GM23338 (cell line): ENCODE measurements at regions not wholly inside any gene's neighbourhood (a gene's known extent, or its start where the extent isn't known, plus 50 kb on each side); places are given as distances from the start of the nearest gene placed in this dataset.

Source experiments
- ATAC-seq: fragments of 200-7000 bp; cut with Tn5 transposase; 3 replicates; pipeline ENCODE4 v1.9.1; 2020
- DNase-seq: peaks from one replicate; pipeline ENCODE4 v3.0.0-alpha.2; 2015; ENCODE audit warnings: low spot score
- H2AFZ ChIP-seq: fragments of 200-600 bp; sonication (generic); 2 replicates; pipeline ENCODE4 v1.8.0; 2016; ENCODE audit warnings: antibody characterized with exemption, mild to moderate bottlenecking, moderate library complexity
- H3F3A ChIP-seq: fragments of 200-600 bp; sonication (generic); replicated peaks from 2 replicates; pipeline ENCODE4 v1.8.0; 2017; ENCODE audit warnings: antibody characterized with exemption, mixed run types, low read depth
- H3K27ac ChIP-seq: fragments of 200-600 bp; sonication (generic); 2 replicates; pipeline ENCODE4 v1.6.1; 2016; ENCODE audit warnings: low read depth
- H3K27me3 ChIP-seq: fragments of 200-600 bp; sonication (generic); 2 replicates; pipeline ENCODE4 v1.8.0; 2016; ENCODE audit warnings: mild to moderate bottlenecking, mixed run types, moderate library complexity; ENCODE audit not compliant: insufficient read depth
- H3K36me3 ChIP-seq: fragments of 200-600 bp; sonication (generic); 2 replicates; pipeline ENCODE4 v1.8.0; 2016; ENCODE audit warnings: mild to moderate bottlenecking; ENCODE audit not compliant: insufficient read depth
- H3K4me1 ChIP-seq: fragments of 200-600 bp; sonication (generic); 2 replicates; pipeline ENCODE4 v1.8.0; 2016; ENCODE audit warnings: mild to moderate bottlenecking, moderate library complexity; ENCODE audit not compliant: insufficient read depth
- H3K4me2 ChIP-seq: fragments of 200-600 bp; sonication (generic); 2 replicates; pipeline ENCODE4 v1.7.1; 2017; ENCODE audit warnings: mixed run types
- H3K4me3 ChIP-seq: fragments of 200-600 bp; sonication (generic); 2 replicates; pipeline ENCODE4 v1.6.1; 2016; ENCODE audit warnings: mixed run types
- H3K79me2 ChIP-seq: fragments of 200-600 bp; sonication (generic); replicated peaks from 2 replicates; pipeline ENCODE4 v1.8.0; 2017; ENCODE audit warnings: mild to moderate bottlenecking; ENCODE audit not compliant: insufficient read depth
- H3K9me2 ChIP-seq: fragments of 200-600 bp; sonication (generic); 2 replicates; pipeline ENCODE4 v1.8.0; 2017; ENCODE audit not compliant: insufficient read depth
- H4K20me1 ChIP-seq: fragments of 200-600 bp; sonication (generic); replicated peaks from 2 replicates; pipeline ENCODE4 v1.8.0; 2017; ENCODE audit warnings: mild to moderate bottlenecking; ENCODE audit not compliant: insufficient read depth
- H3K27ac Mint-ChIP-seq: 2 replicates; pipeline ENCODE4 v1.8.0; 2020; ENCODE audit warnings: inconsistent platforms, mild to moderate bottlenecking, moderate library complexity, mixed read lengths
- H3K27me3 Mint-ChIP-seq: 3 replicates; pipeline ENCODE4 v1.8.0; 2022; ENCODE audit warnings: low read depth, mild to moderate bottlenecking, moderate library complexity, mixed read lengths, inconsistent platforms; ENCODE audit not compliant: insufficient read depth, poor library complexity
- H3K36me3 Mint-ChIP-seq: 3 replicates; pipeline ENCODE4 v1.8.0; 2021; ENCODE audit warnings: low read depth, mild to moderate bottlenecking, inconsistent platforms, moderate library complexity, mixed read lengths
- H3K4me1 Mint-ChIP-seq: 3 replicates; pipeline ENCODE4 v1.8.0; 2020; ENCODE audit warnings: mild to moderate bottlenecking, inconsistent platforms, mixed read lengths
- H3K4me3 Mint-ChIP-seq: 3 replicates; pipeline ENCODE4 v1.8.0; 2021; ENCODE audit warnings: moderate library complexity, mild to moderate bottlenecking, inconsistent platforms, mixed read lengths
- H3K9me3 Mint-ChIP-seq: 3 replicates; pipeline ENCODE4 v1.8.0; 2020; ENCODE audit warnings: moderate library complexity, mild to moderate bottlenecking, inconsistent platforms, mixed read lengths
- CTCF ChIP-seq, 2 experiments: fragments of 200-600 bp in 1 of 2; sonication (generic) in 1 of 2; conservative IDR thresholded peaks; 2 replicates each; pipeline versions ENCODE4 v1.5.1 to v1.6.1; 2016 to 2017; ENCODE audit warnings: antibody characterized with exemption in 2 of 2, low read depth in 2 of 2, mild to moderate bottlenecking in 2 of 2, moderate library complexity in 1 of 2
- EZH2 ChIP-seq: fragments of 200-600 bp; sonication (generic); IDR thresholded peaks from one replicate; pipeline ENCODE4 v1.8.0; 2017; ENCODE audit warnings: antibody characterized with exemption, mild to moderate bottlenecking, low read depth; ENCODE audit not compliant: unreplicated experiment
- EZH2phosphoT487 ChIP-seq: fragments of 200-600 bp; sonication (generic); IDR thresholded peaks from one replicate; pipeline ENCODE4 v1.8.1; 2018; ENCODE audit warnings: antibody characterized with exemption; ENCODE audit not compliant: unreplicated experiment
- JUNB ChIP-seq: IDR thresholded peaks from one replicate; pipeline ENCODE4 v1.6.1; 2016; ENCODE audit warnings: antibody characterized with exemption; ENCODE audit not compliant: unreplicated experiment
- NANOG ChIP-seq: IDR thresholded peaks from 2 replicates; pipeline ENCODE4 v1.6.1; 2016; ENCODE audit warnings: antibody characterized with exemption, borderline replicate concordance
- POLR2AphosphoS5 ChIP-seq: IDR thresholded peaks from 2 replicates; pipeline ENCODE4 v1.6.1; 2016; ENCODE audit warnings: antibody characterized with exemption, low read depth
- STAT1 ChIP-seq: IDR thresholded peaks from one replicate; pipeline ENCODE4 v1.6.1; 2016; ENCODE audit warnings: antibody characterized with exemption; ENCODE audit not compliant: unreplicated experiment
- ZNF114 ChIP-seq: fragments of 250-450 bp; sonication (Bioruptor Pico); IDR thresholded peaks from 2 replicates; pipeline ENCODE4 v1.5.0; 2020; ENCODE audit warnings: mild to moderate bottlenecking, moderate library complexity
- ZNF331 ChIP-seq: fragments of 250-450 bp; sonication (Bioruptor Pico); IDR thresholded peaks from 2 replicates; pipeline ENCODE4 v1.5.0; 2020; ENCODE audit warnings: low read depth, mild to moderate bottlenecking, moderate library complexity
- ZNF462 ChIP-seq: fragments of 250-450 bp; sonication (Bioruptor Pico); IDR thresholded peaks from 2 replicates; pipeline ENCODE4 v1.5.0; 2020; ENCODE audit warnings: mild to moderate bottlenecking, moderate library complexity
- TF ChIP-seq, protein P1 (sequence below): IDR thresholded peaks from 2 replicates; pipeline ENCODE4 v1.6.1; 2016; ENCODE audit warnings: antibody characterized with exemption

GRCh38 chr10:20674926-20675325 lies 222.2 kb downstream of the NEBL start:
- Mint-ChIP-seq H3K27me3 (no peaks in the 10 kb centered on the region), H3K4me3 (no peak overlapping the region), H3K27ac (peak overlapping the region; percentile 33; the same call in 1 of the 2 replicates), H3K36me3 (no peaks in the 10 kb centered on the region), H3K4me1 (peaks cover 4% of the 10 kb centered on the region; the same call in 2 of the 3 replicates), H3K9me3 (peaks cover 3% of the 10 kb centered on the region; the same call in 2 of the 3 replicates)
- Histone ChIP-seq H3F3A (no peaks in the 10 kb centered on the region), H3K27ac (no peak overlapping the region), H2AFZ (peak overlapping the region; percentile 44), H3K4me2 (no peak overlapping the region), H3K4me3 (no peak overlapping the region), H3K4me1 (no peaks in the 10 kb centered on the region), H3K27me3 (no peaks in the 10 kb centered on the region), H3K79me2 (no peaks in the 10 kb centered on the region), H3K9me2 (peaks cover 12% of the 10 kb centered on the region), H3K36me3 (no peaks in the 10 kb centered on the region), H4K20me1 (no peaks in the 10 kb centered on the region)
- ATAC-seq (no peak), DNase-seq (no peak)
- TF ChIP-seq JUNB, result no peak

GRCh38 chr10:20673175-20673574 lies 223.9 kb downstream of the NEBL start:
- H3K4me3 ChIP-seq, result no peak overlapping the region
- H3K4me1 ChIP-seq, result no peaks in the 10 kb centered on the region
- H3K4me2 ChIP-seq, result no peak overlapping the region
- ATAC-seq (no peak), DNase-seq (no peak)
- H3K27me3 ChIP-seq, result no peaks in the 10 kb centered on the region
- H3K9me2 ChIP-seq, result peaks cover 12% of the 10 kb centered on the region
- H3K4me1 Mint-ChIP-seq, result peaks cover 6% of the 10 kb centered on the region; the same call in 2 of the 3 replicates
- H3K9me3 Mint-ChIP-seq, result no peaks in the 10 kb centered on the region
- no peaks in the 10 kb centered on the region for H3K36me3 ChIP-seq
- H4K20me1 ChIP-seq, result no peaks in the 10 kb centered on the region
- H3K27me3 Mint-ChIP-seq, result no peaks in the 10 kb centered on the region
- no peak overlapping the region for H3K27ac Mint-ChIP-seq
- H2AFZ ChIP-seq, result no peak overlapping the region
- no peaks in the 10 kb centered on the region for H3K36me3 Mint-ChIP-seq
- H3K27ac ChIP-seq, result no peak overlapping the region
- H3K4me3 Mint-ChIP-seq, result no peak overlapping the region
- H3K79me2 ChIP-seq, result no peaks in the 10 kb centered on the region
- no peaks in the 10 kb centered on the region for H3F3A ChIP-seq
- TF ChIP-seq JUNB (no peak), ZNF114 (CRISPR knock-in tag) (no peak), NANOG (no peak), EZH2 (no peak), EZH2phosphoT487 (no peak), ZNF331 (no peak), STAT1 (no peak), CTCF (conservative IDR thresholded peaks at IDR 0.05; ENCODE audit: low read depth in 2 of 2) (no peak), ZNF462 (CRISPR knock-in tag) (no peak), POLR2AphosphoS5 (no peak)
- TF ChIP-seq, protein P1, sequence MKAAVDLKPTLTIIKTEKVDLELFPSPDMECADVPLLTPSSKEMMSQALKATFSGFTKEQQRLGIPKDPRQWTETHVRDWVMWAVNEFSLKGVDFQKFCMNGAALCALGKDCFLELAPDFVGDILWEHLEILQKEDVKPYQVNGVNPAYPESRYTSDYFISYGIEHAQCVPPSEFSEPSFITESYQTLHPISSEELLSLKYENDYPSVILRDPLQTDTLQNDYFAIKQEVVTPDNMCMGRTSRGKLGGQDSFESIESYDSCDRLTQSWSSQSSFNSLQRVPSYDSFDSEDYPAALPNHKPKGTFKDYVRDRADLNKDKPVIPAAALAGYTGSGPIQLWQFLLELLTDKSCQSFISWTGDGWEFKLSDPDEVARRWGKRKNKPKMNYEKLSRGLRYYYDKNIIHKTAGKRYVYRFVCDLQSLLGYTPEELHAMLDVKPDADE, result no peak
